ENCODE measurements at regions not wholly inside any gene's neighbourhood (a gene's known extent, or its start where the extent isn't known, plus 50 kb on each side); places are given as distances from the start of the nearest gene placed in this dataset.

GRCh38 chr3:81913886-81914663, 152.6 kb upstream of the GBE1 start:
- TF ChIP-seq REST (IDR thresholded peaks at IDR 0.05; ENCODE audit: insufficient read depth in 1 of 2, low read depth in 2 of 2, low read length in 2 of 2) = no peak
- no peak for TF ChIP-seq TAF1 (IDR thresholded peaks at IDR 0.05; ENCODE audit: borderline replicate concordance, insufficient read depth, low read length)
- no peak for TF ChIP-seq POLR2AphosphoS5 (IDR thresholded peaks at IDR 0.05; ENCODE audit: low read depth, low read length)
- TF ChIP-seq SIN3A (IDR thresholded peaks at IDR 0.05; ENCODE audit: borderline replicate concordance, insufficient read depth, low read length) = no peak
- no peak for TF ChIP-seq FOXP2 (optimal IDR thresholded peaks at IDR 0.05; ENCODE audit: borderline replicate concordance, extremely low read depth, extremely low read length, insufficient read depth)
